Ascending aorta (tissue), 2 donors: ENCODE measurements at regions not wholly inside any gene's neighbourhood (a gene's known extent, or its start where the extent isn't known, plus 50 kb on each side); places are given as distances from the start of the nearest gene placed in this dataset.

Experiments used
- DNase-seq, 2 donors: peaks; one replicate each; pipeline ENCODE4 v3.0.0-alpha.2; 2019; ENCODE audit warnings: low spot score in 2 of 2
- H3K27ac ChIP-seq, 2 donors: fragments of 200-600 bp; sonication (generic); one replicate each; pipeline ENCODE4 v1.5.1; 2016 to 2017; ENCODE audit warnings: mild to moderate bottlenecking in 1 of 2
- H3K27me3 ChIP-seq: fragments of 200-600 bp; sonication (generic); one replicate; pipeline ENCODE4 v1.5.1; 2017
- H3K36me3 ChIP-seq, 2 donors: fragments of 200-600 bp; sonication (generic); one replicate each; pipeline ENCODE4 v1.5.1; 2016
- H3K4me1 ChIP-seq, 2 donors: fragments of 200-600 bp; sonication (generic); one replicate each; pipeline ENCODE4 v1.5.1; 2016 to 2017; ENCODE audit warnings: mild to moderate bottlenecking in 1 of 2
- H3K4me3 ChIP-seq, 2 donors: fragments of 200-600 bp; sonication (generic); one replicate each; pipeline ENCODE4 v1.5.1; 2016 to 2017; ENCODE audit warnings: mild to moderate bottlenecking in 1 of 2
- H3K9me3 ChIP-seq, 2 donors: fragments of 200-600 bp; sonication (generic); one replicate each; pipeline ENCODE4 v1.5.1; 2016
- CTCF ChIP-seq, 3 experiments: fragments of 200-600 bp in 2 of 3; fragments of 450-650 bp in 1 of 3; sonication (generic) in 2 of 3; IDR thresholded peaks; one replicate each; pipeline ENCODE4 v1.5.1; 2016 to 2019; ENCODE audit warnings: antibody characterized with exemption in 3 of 3, mild to moderate bottlenecking in 1 of 3, moderate library complexity in 1 of 3
- intact Hi-C: fragments of 100-400 bp; cut with DNase I; formaldehyde crosslinking; loops from one replicate; pipeline ENCODE4 v1.15.1; 2023

DNA sequence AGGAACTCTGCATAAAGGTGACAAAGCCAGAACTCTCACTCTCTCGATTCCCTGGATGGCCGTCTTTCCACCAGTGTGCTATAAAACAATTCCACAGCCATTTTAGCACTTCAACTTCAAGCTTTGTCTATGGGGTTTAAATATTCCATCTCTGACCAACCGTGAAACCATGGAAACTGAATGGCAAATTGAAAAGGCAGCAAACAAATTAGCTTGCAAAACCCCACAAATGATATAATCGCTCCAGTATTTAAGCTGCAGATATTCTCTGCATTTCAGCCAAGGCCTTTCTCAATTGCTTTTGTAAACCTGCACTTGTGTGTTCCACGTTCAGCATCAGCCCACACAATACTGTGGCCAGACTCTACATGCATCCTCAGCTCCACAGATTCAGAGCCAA lies 131.7 kb upstream of the ISX start:
- H3K4me3 ChIP-seq: no peak overlapping the region
- H3K36me3 ChIP-seq: no peaks in the 10 kb centered on the region
- no peak for TF ChIP-seq CTCF (IDR thresholded peaks at IDR 0.05)
- DNase-seq: no peak
- no peak overlapping the region for H3K27ac ChIP-seq
- intact Hi-C loops: no loop called here
- H3K4me1 ChIP-seq: no peaks in the 10 kb centered on the region
- H3K27me3 ChIP-seq: no peaks in the 10 kb centered on the region
- no peaks in the 10 kb centered on the region for H3K9me3 ChIP-seq

- DNase-seq: no peak
- no peaks in the 10 kb centered on the region for H3K36me3 ChIP-seq
- TF ChIP-seq CTCF (IDR thresholded peaks at IDR 0.05): no peak
- H3K4me1 ChIP-seq: no peaks in the 10 kb centered on the region
- H3K4me3 ChIP-seq: no peak overlapping the region
- no peak overlapping the region for H3K27ac ChIP-seq
- no peaks in the 10 kb centered on the region for H3K9me3 ChIP-seq
- intact Hi-C loops: no loop called here
- no peaks in the 10 kb centered on the region for H3K27me3 ChIP-seq
Measured at GRCh38 chr22:34943830-34944229, 122.1 kb upstream of the ISX start.

DNA sequence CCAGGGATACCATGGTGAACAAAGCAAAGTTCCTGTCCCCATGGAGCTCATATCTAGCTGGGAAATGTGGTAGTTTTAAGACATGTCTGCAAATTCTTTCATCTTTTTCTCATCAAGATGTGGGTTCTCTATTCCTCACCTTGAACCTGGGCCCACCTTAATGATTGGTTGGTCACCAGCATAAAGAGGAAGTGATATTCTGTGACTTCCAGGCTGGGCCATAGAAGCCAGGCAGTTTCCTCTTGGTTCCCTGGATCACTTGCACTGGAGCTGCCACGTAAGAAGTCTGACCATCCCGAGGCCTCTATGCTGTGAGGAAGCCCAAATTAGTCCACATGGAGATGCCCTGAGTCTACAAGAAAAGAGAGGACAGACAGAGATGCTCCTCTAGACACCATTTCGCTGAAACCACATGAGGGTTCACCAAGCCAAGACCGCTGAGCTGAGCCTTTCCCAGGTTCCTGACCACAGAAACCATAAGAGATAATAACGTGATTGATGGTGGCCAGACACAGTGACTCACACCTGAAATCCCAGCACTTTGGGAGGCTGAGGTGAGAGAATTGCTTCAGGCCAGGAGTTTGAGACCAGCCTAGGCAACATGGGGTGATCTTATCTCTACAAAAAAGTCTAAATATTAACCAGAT lies 119.5 kb upstream of the ISX start:
- Histone ChIP-seq H3K27ac (no peak overlapping the region), H3K36me3 (no peaks in the 10 kb centered on the region), H3K9me3 (no peaks in the 10 kb centered on the region), H3K27me3 (no peaks in the 10 kb centered on the region), H3K4me1 (no peaks in the 10 kb centered on the region), H3K4me3 (no peak overlapping the region)
- TF ChIP-seq CTCF (IDR thresholded peaks at IDR 0.05): no peak
- intact Hi-C loops: no loop called here
- no peak for DNase-seq

DNA sequence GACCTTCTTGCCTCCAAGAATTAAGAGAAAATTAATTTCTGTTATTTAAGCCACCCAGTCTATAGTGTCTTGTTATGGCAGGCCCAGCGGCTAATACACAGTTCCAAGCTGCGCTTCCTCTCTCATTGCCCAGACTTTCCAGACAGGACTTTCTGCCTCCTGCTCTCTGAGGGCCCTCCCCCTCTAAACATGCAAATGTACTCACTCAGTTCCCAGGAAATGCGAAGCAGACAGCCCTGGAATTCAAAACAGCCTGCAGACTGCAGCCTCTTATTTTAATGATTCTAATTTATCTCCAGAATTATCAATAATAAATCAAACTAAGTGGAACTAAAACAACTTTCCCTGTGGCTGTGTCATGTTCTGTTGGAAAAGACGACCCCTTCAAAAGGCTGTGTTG lies 115.5 kb upstream of the ISX start:
- intact Hi-C loops: no loop called here
- no peaks in the 10 kb centered on the region for H3K36me3 ChIP-seq

GRCh38 chr22:34951212-34951611 lies 114.7 kb upstream of the ISX start:
- no peak overlapping the region for H3K27ac ChIP-seq
- H3K4me3 ChIP-seq: no peak overlapping the region
- no peak for DNase-seq
- no peaks in the 10 kb centered on the region for H3K4me1 ChIP-seq
- intact Hi-C loops: no loop called here
- no peaks in the 10 kb centered on the region for H3K36me3 ChIP-seq
- H3K27me3 ChIP-seq: no peaks in the 10 kb centered on the region
- TF ChIP-seq CTCF (IDR thresholded peaks at IDR 0.05): no peak
- H3K9me3 ChIP-seq: no peaks in the 10 kb centered on the region

More for the DNA sequence above, 115.5 kb upstream of the ISX start:
- no peak overlapping the region for H3K4me3 ChIP-seq
- DNase-seq: no peak
- H3K27me3 ChIP-seq: no peaks in the 10 kb centered on the region
- no peak overlapping the region for H3K27ac ChIP-seq
- no peaks in the 10 kb centered on the region for H3K4me1 ChIP-seq
- TF ChIP-seq CTCF (IDR thresholded peaks at IDR 0.05): no peak
- no peaks in the 10 kb centered on the region for H3K9me3 ChIP-seq

DNA sequence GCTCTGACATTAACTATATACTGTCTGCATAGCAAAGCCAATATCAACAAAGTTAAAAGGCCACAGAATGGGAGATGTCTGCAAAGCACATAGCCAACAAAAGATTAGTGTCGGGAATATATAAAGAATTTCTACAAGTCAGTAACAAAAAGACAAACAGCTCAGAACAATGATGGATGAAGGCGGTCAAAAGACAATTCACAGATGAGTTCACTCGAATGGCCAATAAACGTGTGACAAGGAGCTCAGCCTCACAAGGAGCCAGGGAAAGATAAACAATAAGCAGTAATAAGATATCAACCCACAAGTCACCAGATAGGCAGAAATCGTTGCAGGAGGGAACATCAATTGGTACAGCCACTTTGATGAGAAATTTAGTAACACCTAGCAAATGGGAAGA lies 106.0 kb upstream of the ISX start:
- no peak for TF ChIP-seq CTCF (IDR thresholded peaks at IDR 0.05)
- intact Hi-C loops: no loop called here

More for the DNA sequence above, 106.0 kb upstream of the ISX start:
- H3K4me1 ChIP-seq: no peaks in the 10 kb centered on the region
- no peak for DNase-seq
- no peak overlapping the region for H3K27ac ChIP-seq
- H3K9me3 ChIP-seq: no peaks in the 10 kb centered on the region
- H3K4me3 ChIP-seq: no peak overlapping the region
- H3K36me3 ChIP-seq: no peaks in the 10 kb centered on the region
- H3K27me3 ChIP-seq: no peaks in the 10 kb centered on the region
